ENCODE measurements at regions not wholly inside any gene's neighbourhood (a gene's known extent, or its start where the extent isn't known, plus 50 kb on each side); places are given as distances from the start of the nearest gene placed in this dataset.

- Histone ChIP-seq H2AK5ac (ENCODE audit: low read depth, low read length) (no peak overlapping the region), H3K9ac (ENCODE audit: low read depth, low read length, poor library complexity) (no peak overlapping the region), H3K14ac (ENCODE audit: low read length) (no peak overlapping the region), H2AFZ (ENCODE audit: low read length) (no peak overlapping the region), H2BK15ac (ENCODE audit: low read length) (no peak overlapping the region), H4K91ac (ENCODE audit: low read depth, low read length, poor library complexity) (no peak overlapping the region), H3K4me2 (ENCODE audit: insufficient read depth, low read length, poor library complexity, severe bottlenecking) (no peak overlapping the region), H3K27me3 (ENCODE audit: control insufficient read depth in 3 of 3, insufficient read depth in 3 of 3, low read depth in 1 of 3, low read length in 3 of 3) (no peaks in the 10 kb centered on the region), H2BK5ac (ENCODE audit: low read length) (no peak overlapping the region), H3K4me1 (ENCODE audit: control insufficient read depth in 2 of 2, insufficient read depth in 1 of 2, low read depth in 1 of 2, low read length in 2 of 2) (no peaks in the 10 kb centered on the region), H3K4me3 (ENCODE audit: low read length in 2 of 2) (no peak overlapping the region), H3K9me3 (replicated peaks in 1 of 2; ENCODE audit: control insufficient read depth in 2 of 2, insufficient read depth in 1 of 2, low read depth in 1 of 2, low read length in 2 of 2) (no peaks in the 10 kb centered on the region), H2BK12ac (ENCODE audit: low read length) (no peak overlapping the region), H3K79me1 (ENCODE audit: low read depth, low read length) (no peaks in the 10 kb centered on the region), H3K18ac (ENCODE audit: low read length) (no peak overlapping the region), H3K23ac (ENCODE audit: low read depth, low read length, poor library complexity) (no peak overlapping the region), H3K27ac (replicated peaks; ENCODE audit: low read length) (no peak overlapping the region), H2BK120ac (ENCODE audit: low read depth, low read length) (no peak overlapping the region), H3K4ac (ENCODE audit: low read length) (no peak overlapping the region), H3K36me3 (replicated peaks in 1 of 2; ENCODE audit: control insufficient read depth in 2 of 2, insufficient read depth in 2 of 2, low read length in 2 of 2) (no peaks in the 10 kb centered on the region), H4K8ac (ENCODE audit: low read depth, low read length) (no peak overlapping the region)
- WGBS, 2 donors (ENCODE audit: extremely low coverage in 2 of 2, insufficient read length in 2 of 2, insufficient replicate concordance in 1 of 2), result no CpG with 5 or more reads among the region's 3 CpGs
- DNase-seq (ENCODE audit: low spot score), result no peak
Measured at GRCh38 chr20:60137657-60138245, 179.5 kb downstream of the CDH26 start.

GRCh38 chr20:60138256-60139220, 180.3 kb downstream of the CDH26 start:
- Histone ChIP-seq H3K14ac (ENCODE audit: low read length) (no peak overlapping the region), H2BK5ac (ENCODE audit: low read length) (no peak overlapping the region), H3K9me3 (replicated peaks in 1 of 2; ENCODE audit: control insufficient read depth in 2 of 2, insufficient read depth in 1 of 2, low read depth in 1 of 2, low read length in 2 of 2) (no peaks in the 10 kb centered on the region), H2AK5ac (ENCODE audit: low read depth, low read length) (no peak overlapping the region), H3K9ac (ENCODE audit: low read depth, low read length, poor library complexity) (no peak overlapping the region), H3K4ac (ENCODE audit: low read length) (no peak overlapping the region), H2BK15ac (ENCODE audit: low read length) (no peak overlapping the region), H3K4me1 (ENCODE audit: control insufficient read depth in 2 of 2, insufficient read depth in 1 of 2, low read depth in 1 of 2, low read length in 2 of 2) (no peaks in the 10 kb centered on the region), H3K36me3 (replicated peaks in 1 of 2; ENCODE audit: control insufficient read depth in 2 of 2, insufficient read depth in 2 of 2, low read length in 2 of 2) (no peaks in the 10 kb centered on the region), H3K27me3 (ENCODE audit: control insufficient read depth in 3 of 3, insufficient read depth in 3 of 3, low read depth in 1 of 3, low read length in 3 of 3) (no peaks in the 10 kb centered on the region), H3K27ac (replicated peaks; ENCODE audit: low read length) (no peak overlapping the region), H3K18ac (ENCODE audit: low read length) (no peak overlapping the region), H3K23ac (ENCODE audit: low read depth, low read length, poor library complexity) (no peak overlapping the region), H3K4me2 (ENCODE audit: insufficient read depth, low read length, poor library complexity, severe bottlenecking) (no peak overlapping the region), H2BK120ac (ENCODE audit: low read depth, low read length) (no peak overlapping the region), H2BK12ac (ENCODE audit: low read length) (no peak overlapping the region), H2AFZ (ENCODE audit: low read length) (no peak overlapping the region), H3K4me3 (ENCODE audit: low read length in 2 of 2) (no peak overlapping the region), H4K91ac (ENCODE audit: low read depth, low read length, poor library complexity) (no peak overlapping the region), H3K79me1 (ENCODE audit: low read depth, low read length) (no peaks in the 10 kb centered on the region), H4K8ac (ENCODE audit: low read depth, low read length) (no peak overlapping the region)
- WGBS, 2 donors (ENCODE audit: extremely low coverage in 2 of 2, insufficient read length in 2 of 2, insufficient replicate concordance in 1 of 2), result no CpG with 5 or more reads among the region's 39 CpGs
- DNase-seq (ENCODE audit: low spot score), result no peak

GRCh38 chr20:60139663-60140446, 181.6 kb downstream of the CDH26 start:
- no peak overlapping the region for H2BK12ac ChIP-seq (ENCODE audit: low read length)

GRCh38 chr20:60142587-60142986, 184.4 kb downstream of the CDH26 start:
- no peaks in the 10 kb centered on the region for H3K4me1 ChIP-seq (ENCODE audit: control insufficient read depth in 2 of 2, insufficient read depth in 1 of 2, low read depth in 1 of 2, low read length in 2 of 2)
- H2AK5ac ChIP-seq (ENCODE audit: low read depth, low read length), result no peak overlapping the region
- no peak overlapping the region for H2AFZ ChIP-seq (ENCODE audit: low read length)
- H2BK15ac ChIP-seq (ENCODE audit: low read length), result no peak overlapping the region
- H2BK5ac ChIP-seq (ENCODE audit: low read length), result no peak overlapping the region
- H3K27me3 ChIP-seq (ENCODE audit: control insufficient read depth in 3 of 3, insufficient read depth in 3 of 3, low read depth in 1 of 3, low read length in 3 of 3), result no peaks in the 10 kb centered on the region
- H3K36me3 ChIP-seq (replicated peaks in 1 of 2; ENCODE audit: control insufficient read depth in 2 of 2, insufficient read depth in 2 of 2, low read length in 2 of 2), result no peaks in the 10 kb centered on the region
- no peak overlapping the region for H3K9ac ChIP-seq (ENCODE audit: low read depth, low read length, poor library complexity)
- DNase-seq (ENCODE audit: low spot score), result no peak
- H3K23ac ChIP-seq (ENCODE audit: low read depth, low read length, poor library complexity), result no peak overlapping the region
- no peak overlapping the region for H3K18ac ChIP-seq (ENCODE audit: low read length)
- no peak overlapping the region for H4K8ac ChIP-seq (ENCODE audit: low read depth, low read length)
- WGBS, 2 donors (ENCODE audit: extremely low coverage in 2 of 2, insufficient read length in 2 of 2, insufficient replicate concordance in 1 of 2), result no CpG with 5 or more reads among the region's 1 CpG
- no peak overlapping the region for H3K4ac ChIP-seq (ENCODE audit: low read length)
- no peak overlapping the region for H3K14ac ChIP-seq (ENCODE audit: low read length)
- no peak overlapping the region for H3K27ac ChIP-seq (replicated peaks; ENCODE audit: low read length)
- H4K91ac ChIP-seq (ENCODE audit: low read depth, low read length, poor library complexity), result no peak overlapping the region
- H3K4me3 ChIP-seq (ENCODE audit: low read length in 2 of 2), result no peak overlapping the region
- H2BK120ac ChIP-seq (ENCODE audit: low read depth, low read length), result no peak overlapping the region
- no peaks in the 10 kb centered on the region for H3K9me3 ChIP-seq (replicated peaks in 1 of 2; ENCODE audit: control insufficient read depth in 2 of 2, insufficient read depth in 1 of 2, low read depth in 1 of 2, low read length in 2 of 2)
- no peak overlapping the region for H3K4me2 ChIP-seq (ENCODE audit: insufficient read depth, low read length, poor library complexity, severe bottlenecking)
- H3K79me1 ChIP-seq (ENCODE audit: low read depth, low read length), result no peaks in the 10 kb centered on the region
- H2BK12ac ChIP-seq (ENCODE audit: low read length), result no peak overlapping the region

More at GRCh38 chr20:60139663-60140446, 181.6 kb downstream of the CDH26 start:
- Histone ChIP-seq H3K14ac (ENCODE audit: low read length) (no peak overlapping the region), H4K8ac (ENCODE audit: low read depth, low read length) (no peak overlapping the region), H2AK5ac (ENCODE audit: low read depth, low read length) (no peak overlapping the region), H4K91ac (ENCODE audit: low read depth, low read length, poor library complexity) (no peak overlapping the region), H3K23ac (ENCODE audit: low read depth, low read length, poor library complexity) (no peak overlapping the region), H3K4ac (ENCODE audit: low read length) (no peak overlapping the region), H3K79me1 (ENCODE audit: low read depth, low read length) (no peaks in the 10 kb centered on the region), H2AFZ (ENCODE audit: low read length) (no peak overlapping the region), H2BK15ac (ENCODE audit: low read length) (no peak overlapping the region), H3K4me1 (ENCODE audit: control insufficient read depth in 2 of 2, insufficient read depth in 1 of 2, low read depth in 1 of 2, low read length in 2 of 2) (no peaks in the 10 kb centered on the region), H3K27ac (replicated peaks; ENCODE audit: low read length) (no peak overlapping the region), H3K4me3 (ENCODE audit: low read length in 2 of 2) (no peak overlapping the region), H3K18ac (ENCODE audit: low read length) (no peak overlapping the region), H3K9ac (ENCODE audit: low read depth, low read length, poor library complexity) (no peak overlapping the region), H3K36me3 (replicated peaks in 1 of 2; ENCODE audit: control insufficient read depth in 2 of 2, insufficient read depth in 2 of 2, low read length in 2 of 2) (no peaks in the 10 kb centered on the region), H2BK120ac (ENCODE audit: low read depth, low read length) (no peak overlapping the region), H3K27me3 (ENCODE audit: control insufficient read depth in 3 of 3, insufficient read depth in 3 of 3, low read depth in 1 of 3, low read length in 3 of 3) (no peaks in the 10 kb centered on the region), H2BK5ac (ENCODE audit: low read length) (no peak overlapping the region), H3K4me2 (ENCODE audit: insufficient read depth, low read length, poor library complexity, severe bottlenecking) (no peak overlapping the region), H3K9me3 (replicated peaks in 1 of 2; ENCODE audit: control insufficient read depth in 2 of 2, insufficient read depth in 1 of 2, low read depth in 1 of 2, low read length in 2 of 2) (no peaks in the 10 kb centered on the region)
- no CpG with 5 or more reads among the region's 11 CpGs for WGBS, 2 donors (ENCODE audit: extremely low coverage in 2 of 2, insufficient read length in 2 of 2, insufficient replicate concordance in 1 of 2)
- DNase-seq (ENCODE audit: low spot score), result no peak

All from neuronal stem cell (in vitro differentiated cells).